SU-DHL-6 (cell line): ENCODE measurements at regions not wholly inside any gene's neighbourhood (a gene's known extent, or its start where the extent isn't known, plus 50 kb on each side); places are given as distances from the start of the nearest gene placed in this dataset.

ENCODE experiments used
- H2AFZ ChIP-seq: fragments of 200-600 bp; sonication (generic); 2 replicates; pipeline ENCODE4 v1.6.1; 2014; ENCODE audit warnings: low read depth, mild to moderate bottlenecking, moderate library complexity, mixed read lengths, antibody characterized with exemption, low read length; ENCODE audit not compliant: severe bottlenecking
- H3F3A ChIP-seq: fragments of 200-600 bp; shearing (Covaris generic); 2 replicates; pipeline ENCODE4 v1.6.0; 2016; ENCODE audit warnings: antibody characterized with exemption, mild to moderate bottlenecking; ENCODE audit not compliant: insufficient read depth
- H3K27ac ChIP-seq: fragments of 200-600 bp; sonication (generic); 2 replicates; pipeline ENCODE4 v1.5.1; 2016; ENCODE audit warnings: low read depth, mild to moderate bottlenecking, low read length, moderate library complexity, mixed read lengths
- H3K27me3 ChIP-seq: fragments of 200-600 bp; sonication (generic), shearing (Covaris generic); 2 replicates; pipeline ENCODE4 v1.6.0; 2014; ENCODE audit warnings: mild to moderate bottlenecking, low read length
- H3K36me3 ChIP-seq: fragments of 200-600 bp; sonication (generic); 2 replicates; pipeline ENCODE4 v1.6.1; 2014; ENCODE audit warnings: mild to moderate bottlenecking, low read length, mixed read lengths
- H3K4me2 ChIP-seq: fragments of 300-600, 200-600 bp; shearing (Covaris generic), sonication (generic); 2 replicates; pipeline ENCODE4 v1.6.0; 2014; ENCODE audit warnings: low read length, low read depth, mild to moderate bottlenecking; ENCODE audit not compliant: poor library complexity, severe bottlenecking
- H3K4me3 ChIP-seq: fragments of 200-600 bp; sonication (generic); 2 replicates; pipeline ENCODE4 v1.5.1; 2014; ENCODE audit warnings: antibody characterized with exemption, low read length, mild to moderate bottlenecking, mixed read lengths; ENCODE audit not compliant: insufficient read depth, poor library complexity, severe bottlenecking
- H3K79me2 ChIP-seq: fragments of 200-600 bp; sonication (generic); 2 replicates; pipeline ENCODE4 v1.6.1; 2014; ENCODE audit warnings: mild to moderate bottlenecking, low read length, moderate library complexity; ENCODE audit not compliant: insufficient read depth
- H3K9ac ChIP-seq: fragments of 200-600 bp; sonication (generic); 2 replicates; pipeline ENCODE4 v1.7.0; 2014; ENCODE audit warnings: mild to moderate bottlenecking, low read length
- H3K9me2 ChIP-seq: fragments of 200-600 bp; sonication (generic); replicated peaks from 2 replicates; pipeline ENCODE4 v1.6.1; 2014; ENCODE audit warnings: low read length; ENCODE audit not compliant: insufficient read depth
- H3K9me3 ChIP-seq: fragments of 200-600 bp; sonication (generic); 2 replicates; pipeline ENCODE4 v1.6.1; 2014; ENCODE audit warnings: low read length, mixed read lengths; ENCODE audit not compliant: insufficient read depth
- H4K20me1 ChIP-seq: fragments of 200-600 bp; sonication (generic); 2 replicates; pipeline ENCODE4 v1.6.1; 2014; ENCODE audit warnings: low read depth, mild to moderate bottlenecking, antibody characterized with exemption, low read length, moderate library complexity, mixed read lengths
- CTCF ChIP-seq: fragments of 200-600 bp; sonication (generic); IDR thresholded peaks from one replicate; pipeline ENCODE4 v1.5.1; 2017; ENCODE audit warnings: antibody characterized with exemption, mild to moderate bottlenecking, low read length, moderate library complexity; ENCODE audit not compliant: insufficient read depth, poor library complexity, severe bottlenecking
- EZH2phosphoT487 ChIP-seq: fragments of 200-600 bp; sonication (generic), shearing (Covaris generic); conservative IDR thresholded peaks from 2 replicates; pipeline ENCODE4 v1.6.1; 2018; ENCODE audit warnings: mild to moderate bottlenecking, antibody characterized with exemption, low read length, moderate library complexity, mixed read lengths

GRCh38 chr11:110366291-110366690, 63.5 kb upstream of the FDX1 start:
- no peak overlapping the region for H3K27ac ChIP-seq
- no peaks in the 10 kb centered on the region for H4K20me1 ChIP-seq
- H3K4me2 ChIP-seq = no peak overlapping the region
- no peaks in the 10 kb centered on the region for H3K9me3 ChIP-seq
- no peak overlapping the region for H3K9ac ChIP-seq
- H3K9me2 ChIP-seq = no peaks in the 10 kb centered on the region
- H3K79me2 ChIP-seq = no peaks in the 10 kb centered on the region
- no peak for TF ChIP-seq CTCF
- TF ChIP-seq EZH2phosphoT487 = no peak
- H3K27me3 ChIP-seq = no peaks in the 10 kb centered on the region
- no peaks in the 10 kb centered on the region for H3K36me3 ChIP-seq
- no peak overlapping the region for H2AFZ ChIP-seq
- H3K4me3 ChIP-seq = no peak overlapping the region
- no peaks in the 10 kb centered on the region for H3F3A ChIP-seq

- Histone ChIP-seq H3K4me2 (no peak overlapping the region), H3K36me3 (no peaks in the 10 kb centered on the region), H3K9me2 (no peaks in the 10 kb centered on the region), H4K20me1 (no peaks in the 10 kb centered on the region), H3F3A (no peaks in the 10 kb centered on the region), H3K9ac (no peak overlapping the region), H3K79me2 (no peaks in the 10 kb centered on the region), H3K27me3 (no peaks in the 10 kb centered on the region), H3K9me3 (no peaks in the 10 kb centered on the region), H3K4me3 (no peak overlapping the region), H2AFZ (no peak overlapping the region), H3K27ac (no peak overlapping the region)
- no peak for TF ChIP-seq EZH2phosphoT487
- no peak for TF ChIP-seq CTCF
Measured at GRCh38 chr11:110367571-110367970, 62.2 kb upstream of the FDX1 start.

DNA sequence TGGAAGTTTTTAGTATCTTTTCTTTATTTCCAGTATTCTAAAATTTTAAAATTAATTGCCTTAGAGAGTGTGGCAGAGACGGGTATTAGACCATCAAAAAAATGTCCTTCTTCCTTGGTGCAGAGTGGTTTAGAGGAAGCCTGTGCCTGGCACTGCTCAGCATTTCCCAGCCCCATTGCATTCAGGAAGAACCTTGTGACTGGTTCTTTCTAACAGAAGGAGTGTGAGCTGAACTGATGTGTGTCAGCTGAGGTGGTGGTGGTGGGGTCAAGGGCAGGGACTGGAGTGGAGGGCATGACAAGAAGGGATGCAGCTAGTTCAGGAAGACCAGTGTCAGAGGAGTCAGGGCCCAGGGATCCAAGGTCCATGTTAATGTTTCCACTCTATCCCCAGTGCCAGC, 58.7 kb upstream of the FDX1 start:
- Histone ChIP-seq H3K9me3 (no peaks in the 10 kb centered on the region), H3K9ac (no peak overlapping the region), H3K79me2 (no peaks in the 10 kb centered on the region), H3K9me2 (no peaks in the 10 kb centered on the region), H3K27ac (no peak overlapping the region), H3K36me3 (no peaks in the 10 kb centered on the region), H3F3A (no peaks in the 10 kb centered on the region), H3K4me3 (no peak overlapping the region), H4K20me1 (no peaks in the 10 kb centered on the region), H3K4me2 (no peak overlapping the region), H3K27me3 (no peaks in the 10 kb centered on the region), H2AFZ (no peak overlapping the region)
- TF ChIP-seq CTCF (no peak), EZH2phosphoT487 (no peak)

GRCh38 chr11:110373051-110373702, 56.6 kb upstream of the FDX1 start:
- Histone ChIP-seq H4K20me1 (no peaks in the 10 kb centered on the region), H3K27me3 (no peaks in the 10 kb centered on the region), H3K4me3 (no peak overlapping the region), H3K4me2 (no peak overlapping the region), H3K9me2 (no peaks in the 10 kb centered on the region), H3F3A (no peaks in the 10 kb centered on the region), H3K9me3 (no peaks in the 10 kb centered on the region), H2AFZ (no peak overlapping the region), H3K79me2 (no peaks in the 10 kb centered on the region), H3K36me3 (no peaks in the 10 kb centered on the region), H3K9ac (no peak overlapping the region), H3K27ac (no peak overlapping the region)
- TF ChIP-seq EZH2phosphoT487 = no peak
- TF ChIP-seq CTCF = no peak
